Astrocyte (in vitro differentiated cells and primary cell): ENCODE measurements at regions not wholly inside any gene's neighbourhood (a gene's known extent, or its start where the extent isn't known, plus 50 kb on each side); places are given as distances from the start of the nearest gene placed in this dataset.

Source experiments
- CTCF ChIP-seq: IDR thresholded peaks from 2 replicates; pipeline ENCODE4 v1.5.1; 2011; ENCODE audit warnings: low read depth, mild to moderate bottlenecking, inconsistent platforms, low read length, moderate library complexity; ENCODE audit not compliant: insufficient read depth
- EZH2 ChIP-seq: IDR thresholded peaks from 2 replicates; pipeline ENCODE4 v1.6.1; 2012; ENCODE audit warnings: mild to moderate bottlenecking, low read length, inconsistent platforms; ENCODE audit not compliant: insufficient read depth

GRCh38 chr14:44782775-44783238 lies 178.9 kb downstream of the KLHL28 start:
- no peak for TF ChIP-seq CTCF
- TF ChIP-seq EZH2: no peak
